ENCODE measurements at regions not wholly inside any gene's neighbourhood (a gene's known extent, or its start where the extent isn't known, plus 50 kb on each side); places are given as distances from the start of the nearest gene placed in this dataset.

DNA sequence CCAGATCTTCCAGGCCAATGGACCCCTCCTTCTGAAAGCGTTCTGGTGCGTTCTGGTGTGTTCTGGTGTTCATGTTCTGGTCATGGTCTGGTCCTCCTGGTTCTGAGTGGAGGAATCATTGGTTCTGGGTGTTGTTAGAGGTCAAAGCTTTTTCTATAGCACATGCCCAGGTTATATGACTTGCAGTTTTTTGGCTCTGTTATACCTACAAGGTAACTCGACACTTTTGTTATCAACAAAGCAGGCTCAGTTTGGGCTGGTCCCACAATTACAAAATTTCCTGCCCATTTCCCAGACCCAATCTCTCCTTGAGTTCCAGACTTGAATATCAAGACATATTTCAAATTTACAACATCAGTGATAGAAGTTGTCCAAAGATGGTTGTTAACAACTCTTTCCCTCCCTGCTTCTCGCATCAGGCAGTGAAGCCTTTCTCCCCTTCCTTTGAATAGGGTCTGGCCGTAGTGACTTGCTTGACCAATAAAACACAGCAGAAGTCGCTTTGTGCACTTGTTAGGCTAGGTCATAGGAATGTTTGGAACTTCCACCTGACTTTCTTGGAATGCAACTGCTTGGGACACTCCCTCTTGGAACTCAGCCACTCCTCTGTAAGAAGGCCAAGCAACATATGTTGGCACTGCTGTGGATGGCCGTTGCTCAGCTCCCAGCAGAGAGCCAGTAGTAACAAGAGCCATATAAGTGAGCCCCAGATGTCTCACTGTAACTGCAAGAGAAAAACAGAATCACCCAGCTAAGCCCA is 83.1 kb upstream of the STEAP1B start:
- ChIA-PET POLR2A (ENCODE audit: low non-redundant PET) (no interaction called here), CTCF (interaction anchor here (0.5 to 1.0 kb wide), 2 partner anchors 23 to 412 kb away, joined by 3 to 5 read pairs; no protein-coding TSS in a partner anchor)
- peak; percentile 88 for DNase-seq (ENCODE audit: low spot score)
- TF ChIP-seq, protein P1, sequence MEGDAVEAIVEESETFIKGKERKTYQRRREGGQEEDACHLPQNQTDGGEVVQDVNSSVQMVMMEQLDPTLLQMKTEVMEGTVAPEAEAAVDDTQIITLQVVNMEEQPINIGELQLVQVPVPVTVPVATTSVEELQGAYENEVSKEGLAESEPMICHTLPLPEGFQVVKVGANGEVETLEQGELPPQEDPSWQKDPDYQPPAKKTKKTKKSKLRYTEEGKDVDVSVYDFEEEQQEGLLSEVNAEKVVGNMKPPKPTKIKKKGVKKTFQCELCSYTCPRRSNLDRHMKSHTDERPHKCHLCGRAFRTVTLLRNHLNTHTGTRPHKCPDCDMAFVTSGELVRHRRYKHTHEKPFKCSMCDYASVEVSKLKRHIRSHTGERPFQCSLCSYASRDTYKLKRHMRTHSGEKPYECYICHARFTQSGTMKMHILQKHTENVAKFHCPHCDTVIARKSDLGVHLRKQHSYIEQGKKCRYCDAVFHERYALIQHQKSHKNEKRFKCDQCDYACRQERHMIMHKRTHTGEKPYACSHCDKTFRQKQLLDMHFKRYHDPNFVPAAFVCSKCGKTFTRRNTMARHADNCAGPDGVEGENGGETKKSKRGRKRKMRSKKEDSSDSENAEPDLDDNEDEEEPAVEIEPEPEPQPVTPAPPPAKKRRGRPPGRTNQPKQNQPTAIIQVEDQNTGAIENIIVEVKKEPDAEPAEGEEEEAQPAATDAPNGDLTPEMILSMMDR (conservative IDR thresholded peaks at IDR 0.05; ENCODE audit: low read depth), result no peak
- H3K27ac ChIP-seq, result peak overlapping the region; percentile 15; the same call in 1 of the 2 replicates

DNA sequence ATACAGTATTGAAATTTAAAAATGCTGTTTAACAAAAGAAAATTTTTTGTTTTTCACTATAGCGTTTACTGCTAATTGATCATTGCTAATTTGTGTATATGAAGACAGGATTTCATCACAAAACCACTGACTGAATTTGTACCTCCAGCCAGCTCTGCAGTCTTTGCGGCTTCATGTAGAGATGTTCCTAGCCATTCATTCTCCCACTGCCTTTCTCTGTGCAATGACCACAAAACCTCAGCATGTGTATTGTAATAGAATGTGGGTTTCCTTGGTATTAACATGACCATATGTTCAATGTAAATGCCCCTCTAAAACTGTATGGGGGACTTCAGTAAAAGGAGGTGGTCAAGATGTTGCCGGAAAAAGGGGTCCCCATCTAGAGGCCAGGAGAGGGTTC is 81.1 kb upstream of the STEAP1B start:
- TF ChIP-seq, protein P1 (conservative IDR thresholded peaks at IDR 0.05; ENCODE audit: low read depth), result no peak
- POLR2A ChIA-PET (ENCODE audit: low non-redundant PET), result no interaction called here
- DNase-seq (ENCODE audit: low spot score), result no peak
- CTCF ChIA-PET, result no interaction called here
- no peak overlapping the region for H3K27ac ChIP-seq

DNA sequence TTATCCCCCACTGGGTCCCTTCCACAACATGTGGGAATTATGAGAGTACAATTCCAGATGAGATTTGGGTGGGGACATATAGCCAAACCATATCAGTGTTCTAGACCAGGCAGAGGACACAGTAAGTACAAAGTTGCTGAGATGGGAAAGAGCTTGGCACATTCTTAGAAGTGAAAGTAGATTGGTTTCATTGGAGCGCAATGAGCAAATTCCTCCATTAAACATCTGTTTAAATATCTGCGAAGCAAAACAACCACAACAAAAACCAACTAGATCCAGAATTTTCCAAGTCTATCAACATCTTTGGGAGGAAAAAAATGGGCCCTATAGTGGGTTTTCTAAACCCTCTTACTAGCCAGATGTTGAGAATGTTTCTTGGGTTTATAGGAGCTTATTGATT is 80.0 kb upstream of the STEAP1B start:
- no peak for DNase-seq (ENCODE audit: low spot score)
- CTCF ChIA-PET, result no interaction called here
- POLR2A ChIA-PET (ENCODE audit: low non-redundant PET), result no interaction called here
- H3K27ac ChIP-seq, result no peak overlapping the region
- TF ChIP-seq, protein P1 (conservative IDR thresholded peaks at IDR 0.05; ENCODE audit: low read depth), result no peak

DNA sequence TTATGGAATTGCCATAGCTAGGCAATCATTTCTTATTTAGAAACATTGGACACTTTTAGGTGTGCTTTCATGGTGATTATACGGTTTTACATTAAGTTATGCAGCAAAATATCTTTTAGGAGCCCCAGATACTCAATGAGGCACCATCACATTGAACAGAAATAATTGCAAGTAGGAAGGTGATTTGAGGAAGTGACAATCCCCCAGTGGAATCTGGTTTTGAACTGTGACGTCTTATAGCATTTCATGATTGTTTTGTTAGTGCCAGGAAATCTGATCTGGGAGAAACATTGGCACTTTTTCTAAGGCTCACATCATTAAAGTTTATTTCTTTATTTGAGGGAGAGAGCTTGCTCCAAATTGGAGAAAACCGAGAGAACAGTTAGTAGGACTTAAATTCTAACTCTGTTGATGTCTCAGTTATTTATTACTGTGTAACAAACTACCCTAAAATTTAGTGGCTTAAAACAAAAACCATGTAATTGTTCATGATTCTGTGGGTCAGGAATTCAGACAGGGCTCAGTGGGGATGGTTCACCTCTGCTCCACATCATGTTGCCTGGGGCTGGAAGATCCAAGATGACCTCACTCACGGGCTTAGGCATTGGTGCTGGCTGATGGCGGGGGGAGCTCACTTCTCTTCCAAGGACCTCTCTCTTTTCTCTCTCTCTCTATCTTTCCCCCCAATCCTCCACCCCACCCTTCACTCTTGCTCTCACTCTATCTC is 78.2 kb upstream of the STEAP1B start:
- POLR2A ChIA-PET (ENCODE audit: low non-redundant PET), result no interaction called here
- CTCF ChIA-PET, result interaction anchor here (0.6 to 1.3 kb wide), 2 partner anchors 145 to 384 kb away, joined by 3 to 5 read pairs; no protein-coding TSS in a partner anchor
- TF ChIP-seq, protein P1 (conservative IDR thresholded peaks at IDR 0.05; ENCODE audit: low read depth), result no peak
- peak; percentile 41 for DNase-seq (ENCODE audit: low spot score)
- peak overlapping the region; percentile 76 for H3K27ac ChIP-seq

DNA sequence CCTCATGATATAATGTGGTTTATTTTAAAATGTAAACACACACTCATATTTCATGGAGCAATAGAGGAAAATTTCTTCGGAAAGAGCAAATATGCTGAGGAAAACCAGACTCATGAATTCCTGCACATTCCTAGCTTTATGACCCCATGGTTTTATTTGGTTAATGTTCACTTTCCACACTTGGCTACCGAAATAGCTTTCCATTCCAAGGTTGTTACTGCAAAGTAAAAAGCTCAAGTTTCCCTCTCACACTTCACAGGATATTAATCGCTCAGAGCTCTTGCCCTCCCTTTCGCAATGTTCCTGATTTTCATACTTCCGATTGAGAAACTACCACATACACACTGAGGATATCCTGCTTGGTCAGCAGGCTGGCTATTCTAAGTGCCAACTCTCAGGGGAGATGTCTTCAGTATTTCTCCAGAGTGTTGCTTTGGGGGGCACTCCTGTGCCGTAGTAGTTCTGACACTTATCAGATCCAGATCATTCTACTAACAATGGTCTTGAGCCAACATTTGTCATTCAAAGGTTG is 77.5 kb upstream of the STEAP1B start:
- peak; percentile 68 for DNase-seq (ENCODE audit: low spot score)
- TF ChIP-seq, protein P1 (conservative IDR thresholded peaks at IDR 0.05; ENCODE audit: low read depth), result no peak
- ChIA-PET POLR2A (ENCODE audit: low non-redundant PET) (no interaction called here), CTCF (interaction anchor here (0.9 to 1.3 kb wide), 2 partner anchors 146 to 151 kb away, joined by 4 to 5 read pairs; no protein-coding TSS in a partner anchor)
- no peak overlapping the region for H3K27ac ChIP-seq

All from RWPE1 (cell line).